Endothelial cell (in vitro differentiated cells): ENCODE measurements at regions not wholly inside any gene's neighbourhood (a gene's known extent, or its start where the extent isn't known, plus 50 kb on each side); places are given as distances from the start of the nearest gene placed in this dataset.

ENCODE experiments used
- DNase-seq: peaks from one replicate; pipeline ENCODE4 v3.0.0; 2021; ENCODE audit warnings: low spot score
- H3K27ac Mint-ChIP-seq: one replicate; pipeline ENCODE4 v1.8.0; 2021; ENCODE audit warnings: mixed read lengths, inconsistent platforms; ENCODE audit not compliant: unreplicated experiment
- H3K27me3 Mint-ChIP-seq: one replicate; pipeline ENCODE4 v1.8.0; 2021; ENCODE audit warnings: mild to moderate bottlenecking, moderate library complexity, mixed read lengths, inconsistent platforms; ENCODE audit not compliant: unreplicated experiment
- H3K36me3 Mint-ChIP-seq: one replicate; pipeline ENCODE4 v1.8.0; 2021; ENCODE audit warnings: mild to moderate bottlenecking, low read depth, mixed read lengths, inconsistent platforms; ENCODE audit not compliant: unreplicated experiment
- H3K4me1 Mint-ChIP-seq: one replicate; pipeline ENCODE4 v1.8.0; 2021; ENCODE audit warnings: mild to moderate bottlenecking, mixed read lengths, inconsistent platforms; ENCODE audit not compliant: unreplicated experiment
- H3K4me3 Mint-ChIP-seq: one replicate; pipeline ENCODE4 v1.8.0; 2021; ENCODE audit warnings: mild to moderate bottlenecking, mixed read lengths, inconsistent platforms; ENCODE audit not compliant: unreplicated experiment
- H3K9me3 Mint-ChIP-seq: one replicate; pipeline ENCODE4 v1.8.0; 2021; ENCODE audit warnings: mixed read lengths, inconsistent platforms; ENCODE audit not compliant: unreplicated experiment
- CTCF ChIP-seq: fragments of 200-600 bp; sonication (generic); IDR thresholded peaks from one replicate; pipeline ENCODE4 v1.5.0; 2021; ENCODE audit warnings: antibody characterized with exemption; ENCODE audit not compliant: unreplicated experiment

- Mint-ChIP-seq H3K4me3 (no peak overlapping the region), H3K4me1 (peaks cover 4% of the 10 kb centered on the region), H3K27me3 (no peaks in the 10 kb centered on the region), H3K27ac (no peak overlapping the region), H3K36me3 (no peaks in the 10 kb centered on the region), H3K9me3 (no peaks in the 10 kb centered on the region)
- TF ChIP-seq CTCF = no peak
- no peak for DNase-seq
Measured at GRCh38 chr12:13836099-13836498, 145.3 kb downstream of the GRIN2B start.

- Mint-ChIP-seq H3K36me3 (no peaks in the 10 kb centered on the region), H3K4me1 (peaks cover 4% of the 10 kb centered on the region), H3K27me3 (no peaks in the 10 kb centered on the region), H3K27ac (no peak overlapping the region), H3K9me3 (no peaks in the 10 kb centered on the region), H3K4me3 (no peak overlapping the region)
- no peak for DNase-seq
- no peak for TF ChIP-seq CTCF
Measured at GRCh38 chr12:13835652-13836051, 145.8 kb downstream of the GRIN2B start.

- no peak overlapping the region for H3K27ac Mint-ChIP-seq
- peaks cover 4% of the 10 kb centered on the region for H3K4me1 Mint-ChIP-seq
- H3K27me3 Mint-ChIP-seq = no peaks in the 10 kb centered on the region
- no peaks in the 10 kb centered on the region for H3K9me3 Mint-ChIP-seq
- H3K4me3 Mint-ChIP-seq = no peak overlapping the region
- DNase-seq = no peak
- TF ChIP-seq CTCF = no peak
- H3K36me3 Mint-ChIP-seq = no peaks in the 10 kb centered on the region
Measured at GRCh38 chr12:13834241-13834640, 147.2 kb downstream of the GRIN2B start.

- no peak for TF ChIP-seq CTCF
- Mint-ChIP-seq H3K27me3 (no peaks in the 10 kb centered on the region), H3K4me3 (no peak overlapping the region), H3K4me1 (no peaks in the 10 kb centered on the region), H3K27ac (no peak overlapping the region), H3K36me3 (no peaks in the 10 kb centered on the region), H3K9me3 (no peaks in the 10 kb centered on the region)
- DNase-seq = no peak
Measured at GRCh38 chr12:13817131-13817530, 164.3 kb downstream of the GRIN2B start.

- Mint-ChIP-seq H3K9me3 (no peaks in the 10 kb centered on the region), H3K27me3 (no peaks in the 10 kb centered on the region), H3K27ac (no peak overlapping the region), H3K36me3 (no peaks in the 10 kb centered on the region), H3K4me1 (no peaks in the 10 kb centered on the region), H3K4me3 (no peak overlapping the region)
- TF ChIP-seq CTCF = no peak
- DNase-seq = no peak
Measured at GRCh38 chr12:13816394-13816793, 165.0 kb downstream of the GRIN2B start.
